Lower lobe of right lung (tissue), 2 donors: ENCODE measurements at regions not wholly inside any gene's neighbourhood (a gene's known extent, or its start where the extent isn't known, plus 50 kb on each side); places are given as distances from the start of the nearest gene placed in this dataset.

ENCODE experiments used
- ATAC-seq, 2 donors: fragments of 200-7000 bp; cut with Tn5 transposase; one replicate each; pipeline ENCODE4 v1.9.1; 2020 to 2022; ENCODE audit warnings: mild to moderate bottlenecking in 2 of 2, moderate library complexity in 2 of 2
- DNase-seq: peaks from one replicate; pipeline ENCODE4 v3.0.0-alpha.2; 2020
- H3K27ac ChIP-seq: fragments of 200-600 bp; one replicate; pipeline ENCODE4 v1.8.0; 2022
- H3K27me3 ChIP-seq: fragments of 200-600 bp; one replicate; pipeline ENCODE4 v1.8.0; 2022; ENCODE audit warnings: low read depth
- H3K36me3 ChIP-seq: fragments of 200-600 bp; one replicate; pipeline ENCODE4 v1.8.0; 2022; ENCODE audit warnings: mild to moderate bottlenecking
- H3K4me1 ChIP-seq: fragments of 200-600 bp; one replicate; pipeline ENCODE4 v1.8.0; 2022
- H3K4me3 ChIP-seq: fragments of 200-600 bp; one replicate; pipeline ENCODE4 v1.8.0; 2022; ENCODE audit warnings: mild to moderate bottlenecking
- H3K9me3 ChIP-seq: fragments of 200-600 bp; one replicate; pipeline ENCODE4 v1.8.0; 2022
- intact Hi-C: fragments of 100-400 bp; cut with DNase I; formaldehyde crosslinking; loops from one replicate; pipeline ENCODE4 v1.11.0; 2022
- TF ChIP-seq, protein P1 (sequence below): fragments of 200-600 bp; IDR thresholded peaks from one replicate; pipeline ENCODE4 v1.8.0; 2022; ENCODE audit warnings: antibody characterized with exemption, mild to moderate bottlenecking
- donor health status: DM: no; HTN: yes; CAD: no; lungs with severe emphysema.

DNA sequence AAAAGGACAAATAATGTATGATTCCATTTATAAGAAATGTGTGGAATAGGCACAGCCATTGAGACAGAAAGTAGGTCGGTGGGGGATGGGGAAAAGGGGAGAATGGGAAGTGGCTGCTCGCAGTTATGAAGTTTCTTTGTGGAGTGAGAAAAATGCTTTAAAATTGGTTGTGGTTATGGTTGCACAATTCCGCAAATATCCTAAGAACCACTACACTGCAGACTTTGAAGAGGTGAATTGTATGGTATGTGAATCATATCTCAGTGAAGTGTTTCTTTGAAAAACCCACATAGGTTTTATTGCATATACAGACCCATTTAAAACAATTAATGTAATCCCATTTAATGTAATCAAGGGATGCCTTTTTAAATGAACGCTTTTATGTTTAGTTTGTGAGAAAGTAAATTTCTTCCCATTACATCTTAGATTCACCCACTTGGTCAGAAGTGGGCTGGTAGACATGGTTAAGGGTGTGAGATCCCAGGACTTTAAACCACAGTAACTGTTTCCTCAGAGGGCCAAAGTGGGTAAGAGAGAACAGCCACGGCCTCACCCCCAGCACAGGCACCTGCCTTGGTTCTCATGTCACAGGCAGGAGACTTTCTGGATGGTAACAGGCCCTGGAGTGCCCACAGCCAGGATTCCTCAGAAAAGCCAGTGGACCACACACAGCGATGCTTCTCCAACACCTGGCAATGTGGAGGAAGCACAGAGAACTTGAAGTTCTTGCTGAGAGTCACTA is 119.3 kb upstream of the GJB6 start:
- DNase-seq: no peak
- ATAC-seq: peak; percentile 67 to 88

DNA sequence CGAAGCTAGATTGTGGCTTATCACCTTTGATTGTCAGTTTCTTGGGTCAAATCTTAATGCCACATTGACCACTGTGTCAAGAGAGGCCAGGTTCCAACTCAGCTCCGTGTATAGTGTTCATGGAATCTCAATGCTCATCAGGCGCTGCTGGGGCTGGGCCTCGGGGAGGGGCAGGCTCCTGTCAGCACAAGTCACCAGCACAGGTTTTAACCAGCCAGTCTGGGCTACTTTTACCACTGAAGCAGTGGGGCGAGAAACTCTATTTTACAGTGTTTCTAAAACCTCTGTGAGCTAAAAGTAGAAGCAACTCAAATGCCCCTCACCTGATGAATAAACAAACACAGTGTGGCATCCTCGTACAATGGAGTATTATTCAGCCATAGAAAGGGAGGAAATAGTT is 118.7 kb upstream of the GJB6 start:
- Histone ChIP-seq H3K4me3 (no peak overlapping the region), H3K27ac (no peak overlapping the region), H3K9me3 (no peaks in the 10 kb centered on the region), H3K27me3 (peaks cover 3% of the 10 kb centered on the region), H3K4me1 (peaks cover 34% of the 10 kb centered on the region), H3K36me3 (no peaks in the 10 kb centered on the region)
- intact Hi-C loops: no loop called here
- peak; percentile 14 to 21 for ATAC-seq
- TF ChIP-seq, protein P1, sequence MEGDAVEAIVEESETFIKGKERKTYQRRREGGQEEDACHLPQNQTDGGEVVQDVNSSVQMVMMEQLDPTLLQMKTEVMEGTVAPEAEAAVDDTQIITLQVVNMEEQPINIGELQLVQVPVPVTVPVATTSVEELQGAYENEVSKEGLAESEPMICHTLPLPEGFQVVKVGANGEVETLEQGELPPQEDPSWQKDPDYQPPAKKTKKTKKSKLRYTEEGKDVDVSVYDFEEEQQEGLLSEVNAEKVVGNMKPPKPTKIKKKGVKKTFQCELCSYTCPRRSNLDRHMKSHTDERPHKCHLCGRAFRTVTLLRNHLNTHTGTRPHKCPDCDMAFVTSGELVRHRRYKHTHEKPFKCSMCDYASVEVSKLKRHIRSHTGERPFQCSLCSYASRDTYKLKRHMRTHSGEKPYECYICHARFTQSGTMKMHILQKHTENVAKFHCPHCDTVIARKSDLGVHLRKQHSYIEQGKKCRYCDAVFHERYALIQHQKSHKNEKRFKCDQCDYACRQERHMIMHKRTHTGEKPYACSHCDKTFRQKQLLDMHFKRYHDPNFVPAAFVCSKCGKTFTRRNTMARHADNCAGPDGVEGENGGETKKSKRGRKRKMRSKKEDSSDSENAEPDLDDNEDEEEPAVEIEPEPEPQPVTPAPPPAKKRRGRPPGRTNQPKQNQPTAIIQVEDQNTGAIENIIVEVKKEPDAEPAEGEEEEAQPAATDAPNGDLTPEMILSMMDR: no peak
- DNase-seq: no peak

More for the DNA sequence above, 119.3 kb upstream of the GJB6 start:
- Histone ChIP-seq H3K4me1 (peaks cover 34% of the 10 kb centered on the region), H3K27ac (no peak overlapping the region), H3K9me3 (no peaks in the 10 kb centered on the region), H3K4me3 (no peak overlapping the region), H3K27me3 (no peaks in the 10 kb centered on the region), H3K36me3 (no peaks in the 10 kb centered on the region)
- intact Hi-C loops: no loop called here
- TF ChIP-seq, protein P1: no peak

DNA sequence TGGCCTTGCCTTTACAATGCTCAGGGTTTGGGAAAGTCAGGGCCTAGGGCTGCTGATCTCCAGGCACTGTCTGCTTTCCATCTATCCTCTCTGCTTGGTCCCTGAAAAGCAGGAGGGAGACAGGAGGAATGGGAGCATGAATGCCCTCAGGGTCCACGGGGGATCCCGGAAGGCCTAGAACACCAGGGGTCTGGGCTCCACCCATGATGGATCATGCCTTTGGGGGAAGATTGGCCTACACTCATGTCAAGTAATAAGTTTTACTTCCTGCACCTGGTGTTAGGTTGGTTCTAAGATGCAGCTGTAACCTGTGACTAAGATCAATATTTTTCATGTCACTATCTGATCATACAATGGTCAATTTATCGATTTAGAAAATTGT is 118.3 kb upstream of the GJB6 start:
- no peak for ATAC-seq
- TF ChIP-seq, protein P1: no peak
- intact Hi-C loops: no loop called here

DNA sequence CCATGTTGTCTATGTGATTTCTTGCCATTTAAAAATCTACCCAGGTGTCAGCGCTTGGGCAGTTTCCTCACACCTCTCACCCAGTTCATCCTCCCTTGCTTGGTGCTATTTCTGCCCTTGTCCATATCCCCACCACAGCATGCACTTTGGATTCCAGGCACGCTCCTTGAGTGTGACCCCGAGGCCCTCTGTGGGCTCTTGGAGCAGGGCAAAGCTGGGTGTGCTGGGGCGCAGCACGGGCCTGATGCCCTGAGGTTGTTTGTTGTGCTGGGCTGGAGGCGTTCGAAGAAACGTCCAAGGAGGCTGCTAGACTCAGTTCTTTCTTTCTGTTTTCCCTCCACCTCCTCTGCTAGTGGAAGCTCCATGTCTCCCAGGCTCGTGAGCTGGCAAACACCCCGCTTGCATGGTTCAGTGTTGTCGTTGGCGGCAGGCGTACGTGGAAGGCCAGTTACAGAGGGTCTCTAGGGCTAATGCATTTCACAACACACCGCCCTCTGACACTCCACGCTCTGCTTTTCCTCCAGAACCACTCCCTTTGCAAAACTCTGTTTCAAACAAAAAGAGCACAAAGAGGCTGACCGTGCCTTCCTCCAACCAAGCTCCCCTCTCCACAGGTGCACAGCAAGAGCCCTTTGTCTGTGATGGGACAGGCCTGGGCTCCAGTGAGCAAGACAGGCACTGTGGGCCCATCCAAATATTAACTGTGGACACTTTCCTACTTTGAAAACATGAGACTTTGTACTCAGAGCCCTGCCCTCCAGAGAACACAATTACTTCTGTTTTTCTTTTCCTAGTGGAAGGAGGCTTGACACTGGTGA is 117.7 kb upstream of the GJB6 start:
- intact Hi-C loops: no loop called here
- DNase-seq (no peak), ATAC-seq (peak in 1 of 2 donors; percentile 69)
- TF ChIP-seq, protein P1: no peak
- Histone ChIP-seq H3K9me3 (no peaks in the 10 kb centered on the region), H3K4me3 (no peak overlapping the region), H3K36me3 (no peaks in the 10 kb centered on the region), H3K27me3 (peaks cover 4% of the 10 kb centered on the region), H3K4me1 (peaks cover 34% of the 10 kb centered on the region), H3K27ac (no peak overlapping the region)

More for the DNA sequence above, 118.3 kb upstream of the GJB6 start:
- Histone ChIP-seq H3K36me3 (no peaks in the 10 kb centered on the region), H3K27ac (no peak overlapping the region), H3K4me1 (peaks cover 34% of the 10 kb centered on the region), H3K27me3 (peaks cover 4% of the 10 kb centered on the region), H3K9me3 (no peaks in the 10 kb centered on the region), H3K4me3 (no peak overlapping the region)
- DNase-seq: no peak

DNA sequence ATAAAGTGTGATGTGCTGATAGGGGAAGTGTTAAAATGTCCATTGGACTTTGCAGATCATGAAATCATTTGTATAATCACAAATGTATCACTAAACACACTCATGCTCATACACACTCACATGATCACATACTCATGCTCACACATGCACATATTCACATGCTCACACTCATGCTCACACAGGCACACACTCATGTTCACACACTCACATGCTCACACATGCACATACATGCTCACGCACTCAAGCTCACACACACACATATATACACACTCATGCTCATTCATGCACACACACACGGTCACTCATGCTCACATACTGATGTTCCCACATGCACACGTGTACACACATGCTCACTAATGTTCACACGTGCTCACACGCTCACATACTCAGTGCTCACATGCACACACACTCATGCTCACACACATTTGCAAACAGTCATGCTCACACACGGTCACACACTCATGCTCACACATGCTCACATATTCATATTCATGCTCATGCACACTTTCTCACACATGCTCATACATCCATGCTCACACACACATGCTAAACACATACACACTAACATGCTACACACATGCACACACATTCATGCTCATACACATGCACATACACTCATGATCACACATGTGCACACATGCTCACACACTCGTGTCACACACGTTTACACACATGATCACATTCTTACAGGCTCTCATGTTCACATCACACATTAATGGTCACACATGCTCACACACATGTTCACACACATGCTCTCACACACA is 116.7 kb upstream of the GJB6 start:
- Histone ChIP-seq H3K9me3 (no peaks in the 10 kb centered on the region), H3K36me3 (no peaks in the 10 kb centered on the region), H3K4me3 (no peak overlapping the region), H3K27ac (no peak overlapping the region), H3K4me1 (peaks cover 34% of the 10 kb centered on the region), H3K27me3 (peaks cover 4% of the 10 kb centered on the region)
- intact Hi-C loops: no loop called here
- TF ChIP-seq, protein P1: no peak
- DNase-seq (no peak), ATAC-seq (no peak)
